ENCODE measurements at regions not wholly inside any gene's neighbourhood (a gene's known extent, or its start where the extent isn't known, plus 50 kb on each side); places are given as distances from the start of the nearest gene placed in this dataset.

GRCh38 chr1:221601166-221601565 is 140.7 kb downstream of the DUSP10 start:
- no peak for TF ChIP-seq POLR2AphosphoS5 (IDR thresholded peaks at IDR 0.05)
- TF ChIP-seq CTCF (IDR thresholded peaks at IDR 0.05; ENCODE audit: poor library complexity, severe bottlenecking), result no peak
- no peak for TF ChIP-seq RAD21 (conservative IDR thresholded peaks at IDR 0.05)
- no peak for TF ChIP-seq MXI1 (conservative IDR thresholded peaks at IDR 0.05; ENCODE audit: poor library complexity, severe bottlenecking)
- TF ChIP-seq TAF1 (IDR thresholded peaks at IDR 0.05; ENCODE audit: low read depth), result no peak
- TF ChIP-seq EZH2 (IDR thresholded peaks at IDR 0.05; ENCODE audit: borderline replicate concordance, insufficient read depth, low read length, poor library complexity, severe bottlenecking), result no peak
- TF ChIP-seq EP300 (conservative IDR thresholded peaks at IDR 0.05; ENCODE audit: poor library complexity, severe bottlenecking), result no peak
